ENCODE measurements at regions not wholly inside any gene's neighbourhood (a gene's known extent, or its start where the extent isn't known, plus 50 kb on each side); places are given as distances from the start of the nearest gene placed in this dataset.

DNA sequence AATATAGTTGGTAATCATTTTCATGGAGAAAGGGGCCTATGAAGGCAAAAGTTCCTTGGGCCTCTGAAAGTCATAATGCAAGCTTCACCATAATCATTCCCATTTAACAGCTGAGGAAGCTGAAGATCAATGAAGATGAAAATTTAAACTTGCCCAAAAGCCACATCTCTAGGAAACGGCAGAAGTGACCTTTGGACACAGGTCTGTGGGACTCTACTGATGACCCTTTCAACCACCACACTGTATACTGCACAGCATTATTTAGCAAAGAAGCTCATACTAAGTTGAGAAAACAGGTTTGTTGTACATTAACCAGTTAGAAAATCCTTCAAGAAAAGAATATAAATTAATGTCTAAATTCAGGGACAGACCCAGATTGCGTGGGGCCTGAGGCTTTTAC, 51.6 kb upstream of the ACTR3 start:
- TF ChIP-seq CTCF (IDR thresholded peaks at IDR 0.05) = no peak
- TF ChIP-seq POLR2A (IDR thresholded peaks at IDR 0.05) = no peak

Data from body of pancreas (tissue), 4 donors.